ENCODE measurements at regions not wholly inside any gene's neighbourhood (a gene's known extent, or its start where the extent isn't known, plus 50 kb on each side); places are given as distances from the start of the nearest gene placed in this dataset.

DNA sequence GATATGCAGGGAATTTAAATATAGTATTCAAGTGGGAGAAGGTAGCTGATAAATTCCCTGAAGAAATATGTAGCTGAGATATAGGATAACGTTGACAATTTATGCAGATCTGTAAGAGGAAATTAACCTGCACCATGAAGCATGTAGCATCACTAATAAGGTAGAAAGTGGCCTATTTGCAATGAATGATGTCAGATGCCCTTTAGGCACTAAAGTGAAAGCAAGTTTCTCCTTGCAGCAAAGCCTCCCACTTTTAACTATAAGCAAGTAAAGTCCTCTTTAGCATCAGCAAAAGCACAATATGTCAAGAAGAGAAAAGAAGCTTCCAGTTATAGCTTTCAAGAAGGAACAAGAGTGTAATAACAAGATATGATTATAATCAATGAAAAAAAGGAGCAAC lies 102.5 kb upstream of the SLITRK1 start:
- TF ChIP-seq, protein P1, sequence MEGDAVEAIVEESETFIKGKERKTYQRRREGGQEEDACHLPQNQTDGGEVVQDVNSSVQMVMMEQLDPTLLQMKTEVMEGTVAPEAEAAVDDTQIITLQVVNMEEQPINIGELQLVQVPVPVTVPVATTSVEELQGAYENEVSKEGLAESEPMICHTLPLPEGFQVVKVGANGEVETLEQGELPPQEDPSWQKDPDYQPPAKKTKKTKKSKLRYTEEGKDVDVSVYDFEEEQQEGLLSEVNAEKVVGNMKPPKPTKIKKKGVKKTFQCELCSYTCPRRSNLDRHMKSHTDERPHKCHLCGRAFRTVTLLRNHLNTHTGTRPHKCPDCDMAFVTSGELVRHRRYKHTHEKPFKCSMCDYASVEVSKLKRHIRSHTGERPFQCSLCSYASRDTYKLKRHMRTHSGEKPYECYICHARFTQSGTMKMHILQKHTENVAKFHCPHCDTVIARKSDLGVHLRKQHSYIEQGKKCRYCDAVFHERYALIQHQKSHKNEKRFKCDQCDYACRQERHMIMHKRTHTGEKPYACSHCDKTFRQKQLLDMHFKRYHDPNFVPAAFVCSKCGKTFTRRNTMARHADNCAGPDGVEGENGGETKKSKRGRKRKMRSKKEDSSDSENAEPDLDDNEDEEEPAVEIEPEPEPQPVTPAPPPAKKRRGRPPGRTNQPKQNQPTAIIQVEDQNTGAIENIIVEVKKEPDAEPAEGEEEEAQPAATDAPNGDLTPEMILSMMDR (IDR thresholded peaks at IDR 0.05): no peak
- no peak for TF ChIP-seq EZH2phosphoT487 (IDR thresholded peaks at IDR 0.05)
- no peak for TF ChIP-seq EZH2 (IDR thresholded peaks at IDR 0.05)
